Left lobe of liver (tissue), 2 donors: ENCODE measurements at regions not wholly inside any gene's neighbourhood (a gene's known extent, or its start where the extent isn't known, plus 50 kb on each side); places are given as distances from the start of the nearest gene placed in this dataset.
"Not testable (repeated sequence)": the region's sequence is repeated elsewhere in the genome, so short reads cannot be mapped to it uniquely, and the experiment has no call there.

Experiments
- ATAC-seq: fragments of 200-7000 bp; cut with Tn5 transposase; one replicate; pipeline ENCODE4 v1.9.1; 2020; ENCODE audit warnings: mild to moderate bottlenecking, moderate library complexity
- DNase-seq: peaks from one replicate; pipeline ENCODE4 v3.0.0-alpha.2; 2020; ENCODE audit warnings: low spot score
- donor health status: DM: no; HTN: no; CAD: no; lungs with moderate emphysema.
- donor health status: DM: no; HTN: yes; CAD: no.

GRCh38 chr2:37722971-37723370 lies 51.5 kb upstream of the CDC42EP3 start:
- not testable (repeated sequence) for DNase-seq, ATAC-seq

GRCh38 chr2:37730037-37730818 lies 58.8 kb upstream of the CDC42EP3 start:
- ATAC-seq (no peak), DNase-seq (no peak)

GRCh38 chr2:37732412-37732811 lies 61.0 kb upstream of the CDC42EP3 start:
- not testable (repeated sequence) for DNase-seq, ATAC-seq

- DNase-seq: no peak
- ATAC-seq: no peak
Measured at GRCh38 chr2:37733251-37733650, 61.8 kb upstream of the CDC42EP3 start.

- not testable (repeated sequence) for ATAC-seq, DNase-seq
Measured at GRCh38 chr2:37733955-37734354, 62.5 kb upstream of the CDC42EP3 start.

GRCh38 chr2:37734891-37735523 lies 63.6 kb upstream of the CDC42EP3 start:
- DNase-seq, ATAC-seq: not testable (repeated sequence)

- ATAC-seq: not testable (repeated sequence)
Measured at GRCh38 chr2:37735524-37735910, 64.1 kb upstream of the CDC42EP3 start.

GRCh38 chr2:37737507-37737906 lies 66.1 kb upstream of the CDC42EP3 start:
- DNase-seq (no peak), ATAC-seq (no peak)

More at GRCh38 chr2:37735524-37735910, 64.1 kb upstream of the CDC42EP3 start:
- DNase-seq: not testable (repeated sequence)

GRCh38 chr2:37738266-37738885 lies 66.9 kb upstream of the CDC42EP3 start:
- ATAC-seq: no peak
- DNase-seq: no peak

- DNase-seq: no peak
Measured at GRCh38 chr2:37739153-37739552, 67.7 kb upstream of the CDC42EP3 start.

GRCh38 chr2:37740164-37740739 lies 68.8 kb upstream of the CDC42EP3 start:
- ATAC-seq (no peak), DNase-seq (no peak)

More at GRCh38 chr2:37739153-37739552, 67.7 kb upstream of the CDC42EP3 start:
- ATAC-seq: no peak

- ATAC-seq: no peak
- DNase-seq: no peak
Measured at GRCh38 chr2:37742286-37742685, 70.8 kb upstream of the CDC42EP3 start.

- ATAC-seq: no peak
- DNase-seq: no peak
Measured at GRCh38 chr2:37744010-37744409, 72.6 kb upstream of the CDC42EP3 start.

GRCh38 chr2:37744961-37745360 lies 73.5 kb upstream of the CDC42EP3 start:
- peak; percentile 61 for ATAC-seq
- not testable (repeated sequence) for DNase-seq

GRCh38 chr2:37746011-37746410 lies 74.6 kb upstream of the CDC42EP3 start:
- DNase-seq, ATAC-seq: not testable (repeated sequence)

GRCh38 chr2:37746883-37747282 lies 75.4 kb upstream of the CDC42EP3 start:
- ATAC-seq (peak; percentile 45), DNase-seq (no peak)

- DNase-seq: no peak
Measured at GRCh38 chr2:37748541-37748940, 77.1 kb upstream of the CDC42EP3 start.

GRCh38 chr2:37750286-37750685 lies 78.8 kb upstream of the CDC42EP3 start:
- not testable (repeated sequence) for ATAC-seq, DNase-seq

More at GRCh38 chr2:37748541-37748940, 77.1 kb upstream of the CDC42EP3 start:
- ATAC-seq: no peak

- ATAC-seq (no peak), DNase-seq (no peak)
Measured at GRCh38 chr2:37752766-37753165, 81.3 kb upstream of the CDC42EP3 start.

GRCh38 chr2:37753758-37754157 lies 82.3 kb upstream of the CDC42EP3 start:
- ATAC-seq (no peak), DNase-seq (no peak)

GRCh38 chr2:37755961-37756559 lies 84.6 kb upstream of the CDC42EP3 start:
- not testable (repeated sequence) for ATAC-seq, DNase-seq
